ENCODE measurements at regions not wholly inside any gene's neighbourhood (a gene's known extent, or its start where the extent isn't known, plus 50 kb on each side); places are given as distances from the start of the nearest gene placed in this dataset.
"Not testable (repeated sequence)": the region's sequence is repeated elsewhere in the genome, so short reads cannot be mapped to it uniquely, and the experiment has no call there.

- DNase-seq, result no peak
Observed at GRCh38 chr4:13989501-13989900, 362.0 kb upstream of the BOD1L1 start.

GRCh38 chr4:13990596-13991589 is 363.4 kb upstream of the BOD1L1 start:
- DNase-seq, result no peak

DNA sequence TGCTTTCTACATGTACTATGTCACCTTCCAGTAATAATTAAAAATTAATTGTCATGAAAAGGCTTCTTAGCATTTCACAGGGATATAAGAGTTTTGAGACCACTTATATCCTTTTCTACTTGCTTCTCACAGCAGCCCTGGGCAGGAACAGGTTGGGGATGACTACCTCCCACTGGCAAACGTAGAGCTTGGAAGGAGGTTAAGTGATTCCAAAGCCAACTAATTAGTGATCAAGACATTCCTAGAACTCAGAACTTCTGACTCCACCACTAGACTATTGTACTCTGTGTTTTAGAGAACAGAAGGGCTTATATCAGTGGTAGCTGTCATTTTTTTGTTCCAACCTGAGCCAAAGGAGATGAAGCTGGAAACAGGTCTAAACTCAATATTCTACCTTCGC is 364.5 kb upstream of the BOD1L1 start:
- no peak for DNase-seq

GRCh38 chr4:13992975-13993520 is 365.5 kb upstream of the BOD1L1 start:
- DNase-seq, result no peak

DNA sequence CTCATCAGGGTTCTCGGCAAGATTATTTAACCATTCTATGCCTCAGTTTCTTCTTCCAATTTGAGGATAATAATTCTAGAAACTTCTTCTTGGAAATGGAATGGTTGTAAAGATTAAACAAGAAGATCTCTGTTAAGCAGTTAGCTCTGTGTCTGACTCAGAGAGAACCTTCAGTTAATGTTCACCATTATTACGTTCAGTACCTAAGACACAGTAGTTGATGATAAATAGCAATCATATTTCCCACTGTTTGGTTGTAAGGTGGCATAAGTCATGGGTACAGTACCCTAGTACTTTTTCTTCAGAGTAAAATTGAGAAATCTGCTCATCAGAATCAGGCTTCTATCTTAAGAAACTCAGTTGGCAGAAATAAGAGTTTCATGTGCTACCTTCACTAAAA is 366.5 kb upstream of the BOD1L1 start:
- no peak for DNase-seq

DNA sequence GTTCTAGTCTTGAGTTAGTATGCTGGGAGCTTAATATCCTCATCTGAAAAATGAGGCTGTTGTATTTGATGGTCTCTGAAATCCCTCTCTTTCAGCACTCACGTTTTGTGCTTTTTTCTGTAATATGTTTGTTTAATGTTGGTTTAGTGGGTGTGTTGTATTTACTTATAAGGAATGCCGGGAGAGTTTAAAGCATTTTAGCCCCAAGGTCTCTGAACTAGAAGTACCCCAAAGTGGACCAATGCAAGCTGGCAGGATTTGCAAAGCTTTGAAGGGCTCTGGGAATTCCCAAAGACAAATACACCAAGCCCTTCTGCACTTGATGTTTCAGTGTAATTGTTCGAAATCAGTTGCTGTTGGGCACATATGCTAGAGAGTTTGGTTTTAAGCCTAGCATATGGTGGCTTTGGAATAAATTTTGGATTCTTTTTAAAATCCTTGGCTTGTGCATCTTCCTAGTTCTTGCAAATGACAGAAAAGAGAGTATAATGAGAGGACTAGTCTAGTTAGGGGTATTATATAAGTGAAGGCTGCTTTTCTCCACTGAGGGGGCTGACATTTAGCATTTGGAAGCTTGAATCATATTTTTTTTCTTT is 371.4 kb upstream of the BOD1L1 start:
- DNase-seq, result no peak

DNA sequence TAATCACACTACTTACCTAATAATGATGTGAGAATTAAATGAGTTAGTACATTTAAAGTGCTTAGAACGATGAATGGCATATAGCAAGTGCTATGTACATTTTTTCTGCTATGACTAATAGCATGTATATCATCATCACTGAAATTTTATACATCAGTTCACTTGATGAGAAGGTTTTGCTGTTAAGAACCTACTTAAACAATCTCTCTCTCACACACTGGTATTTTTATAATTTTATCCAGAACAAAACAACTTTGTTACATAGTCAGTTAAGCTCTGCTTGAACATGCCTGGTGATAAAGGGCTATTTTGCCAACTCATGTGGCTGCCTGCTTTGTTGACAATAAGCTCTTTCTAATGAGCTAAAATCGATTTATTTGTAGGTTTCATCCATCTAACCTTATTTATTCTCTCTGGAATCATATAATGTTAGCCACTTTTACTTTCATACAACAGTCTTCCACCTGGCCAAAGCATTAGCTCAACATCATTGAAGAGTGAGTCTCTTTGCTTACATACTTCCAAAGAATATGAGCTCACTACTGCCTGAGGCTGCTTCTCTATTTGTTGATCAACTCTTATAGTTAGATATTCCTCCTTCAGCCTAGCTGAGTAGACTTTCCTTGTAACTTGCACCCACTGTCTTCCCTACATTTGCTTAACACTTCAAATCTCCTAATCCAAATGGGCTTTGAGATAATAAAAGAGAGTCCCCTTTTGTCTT is 372.7 kb upstream of the BOD1L1 start:
- no peak for DNase-seq

GRCh38 chr4:14002331-14002730 is 374.8 kb upstream of the BOD1L1 start:
- DNase-seq, result not testable (repeated sequence)

DNA sequence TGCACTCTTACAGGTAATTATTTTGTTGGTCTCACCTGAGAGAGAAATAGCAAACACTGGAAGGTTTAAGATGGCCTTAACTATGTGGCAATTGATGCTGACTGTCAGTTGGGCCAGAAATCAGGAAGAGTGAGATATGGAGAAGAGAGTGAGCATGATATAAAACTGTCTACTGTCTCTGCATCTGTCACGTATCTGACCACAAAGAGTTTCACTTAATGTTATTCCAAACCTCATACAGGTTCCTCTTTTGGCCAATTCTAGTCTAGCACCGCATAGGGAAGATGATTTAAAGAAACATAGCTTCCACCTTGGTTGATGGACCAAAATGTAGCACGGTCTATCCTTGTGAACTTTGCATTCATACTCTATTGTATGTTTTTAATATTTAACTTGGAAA is 381.0 kb upstream of the BOD1L1 start:
- DNase-seq, result no peak

DNA sequence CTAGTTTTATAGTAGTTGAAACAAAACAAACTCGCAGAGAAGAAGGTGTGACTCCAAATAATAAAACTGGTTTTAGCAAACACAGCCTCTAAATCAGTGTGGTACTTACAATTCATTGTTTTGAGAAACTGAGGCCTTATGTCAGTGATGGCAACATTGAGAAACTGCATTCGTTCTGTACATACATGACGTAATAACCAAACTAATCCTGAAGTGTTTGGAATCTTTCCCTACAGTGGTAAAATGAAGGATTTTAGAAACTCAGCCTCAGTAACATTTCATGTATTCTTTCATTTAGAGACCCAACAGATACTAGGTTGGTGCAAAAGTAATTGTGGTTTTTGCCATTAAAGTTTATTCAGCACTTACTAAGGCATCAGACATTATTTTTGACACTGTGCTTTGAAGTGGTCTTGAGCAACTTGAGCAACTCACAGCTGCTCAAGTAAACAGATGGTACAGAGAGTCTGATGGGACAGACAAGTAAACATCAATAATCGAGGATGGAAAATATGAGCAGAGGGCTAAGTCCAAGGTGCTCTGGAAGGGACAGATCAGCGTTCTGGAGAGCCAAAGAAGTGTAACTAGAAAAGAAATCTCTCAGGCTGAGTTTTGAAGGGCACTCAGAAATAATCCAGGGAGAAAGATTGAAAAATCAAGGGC is 390.8 kb upstream of the BOD1L1 start:
- no peak for DNase-seq

DNA sequence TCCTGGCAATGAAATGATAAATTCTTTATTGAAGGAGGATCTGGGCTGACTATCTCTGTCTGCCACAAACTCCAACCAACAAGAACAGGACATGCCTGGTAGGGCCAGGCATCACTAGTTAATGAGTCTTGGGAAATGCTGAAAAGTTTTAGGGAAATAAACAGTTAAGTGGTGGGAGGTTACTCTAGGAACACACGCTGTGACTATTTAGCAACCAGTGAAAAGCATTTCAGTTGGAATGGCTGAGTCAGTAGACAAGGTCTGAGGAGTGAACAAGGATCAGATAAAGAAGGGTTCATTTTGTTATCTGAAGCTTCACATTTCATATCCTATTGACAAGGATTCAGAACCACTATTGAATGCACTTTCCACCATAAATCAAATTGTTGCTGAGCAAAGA is 394.9 kb upstream of the BOD1L1 start:
- DNase-seq, result no peak

- DNase-seq, result no peak
Observed at GRCh38 chr4:14023036-14023435, 395.5 kb upstream of the BOD1L1 start.

DNA sequence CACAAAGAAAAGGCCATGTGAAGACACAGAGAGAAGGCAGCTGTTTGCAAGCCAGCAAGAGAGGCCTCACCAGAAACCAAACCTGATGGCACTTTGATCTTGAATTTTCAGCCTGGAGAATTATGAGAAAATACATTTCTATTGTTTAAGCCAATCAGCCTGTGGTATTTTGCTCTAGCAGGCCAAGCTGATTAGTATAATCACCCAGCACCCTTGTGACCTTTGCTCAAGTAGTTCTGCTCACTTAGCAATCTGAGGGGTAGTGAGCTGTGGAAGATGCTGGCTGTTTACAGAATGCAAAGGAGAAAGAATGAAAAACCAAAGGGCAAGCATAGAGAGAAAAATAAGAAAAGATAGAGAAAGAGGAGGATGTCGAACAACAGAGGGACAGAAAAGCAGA is 396.4 kb upstream of the BOD1L1 start:
- DNase-seq, result no peak

DNA sequence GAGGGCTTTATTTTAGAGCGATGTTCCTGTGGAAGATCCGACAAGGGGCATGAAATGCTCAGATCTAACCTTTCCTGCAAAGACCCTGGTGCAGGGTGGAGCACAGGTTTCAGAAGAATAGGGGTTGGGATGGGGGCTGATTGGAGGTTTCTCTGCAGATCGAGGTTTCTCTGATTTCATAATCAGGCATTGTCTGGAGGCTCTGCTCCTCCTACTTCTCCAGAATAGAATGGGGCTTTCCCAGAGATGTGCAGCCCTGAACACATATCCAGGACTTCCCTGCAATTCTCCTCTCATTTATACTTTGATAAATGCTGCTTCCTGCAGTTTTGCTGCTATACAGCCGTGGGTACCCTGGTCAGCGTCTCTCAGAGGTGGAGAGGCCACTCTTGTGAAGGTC is 397.6 kb upstream of the BOD1L1 start:
- DNase-seq, result no peak

GRCh38 chr4:14025891-14026290 is 398.4 kb upstream of the BOD1L1 start:
- DNase-seq, result no peak

DNA sequence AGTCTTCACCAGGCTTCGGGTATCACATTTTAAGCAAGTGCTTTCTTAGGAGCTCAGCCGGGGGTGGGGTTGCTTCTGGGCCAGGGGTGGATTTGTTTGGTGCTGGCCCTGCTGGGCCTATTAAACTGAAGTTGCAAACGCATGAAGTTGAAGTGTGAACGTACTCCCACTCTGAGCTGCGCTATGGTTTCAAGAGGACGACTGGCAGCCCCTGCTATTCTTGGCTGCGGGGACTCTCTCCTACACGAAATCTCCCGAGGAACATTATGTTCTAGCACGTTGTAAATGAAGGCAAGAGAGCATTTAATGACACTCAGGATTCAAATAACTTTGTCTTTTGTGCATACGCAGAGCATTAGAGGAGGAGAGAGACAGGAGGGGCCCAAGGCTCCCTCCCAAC is 401.3 kb upstream of the BOD1L1 start:
- no peak for DNase-seq

GRCh38 chr4:14035076-14035475 is 407.6 kb upstream of the BOD1L1 start:
- no peak for DNase-seq

- no peak for DNase-seq
Observed at GRCh38 chr4:14043203-14043602, 415.7 kb upstream of the BOD1L1 start.

- DNase-seq, result no peak
Observed at GRCh38 chr4:14046642-14047041, 419.1 kb upstream of the BOD1L1 start.

GRCh38 chr4:14047840-14048239 is 420.3 kb upstream of the BOD1L1 start:
- no peak for DNase-seq

DNA sequence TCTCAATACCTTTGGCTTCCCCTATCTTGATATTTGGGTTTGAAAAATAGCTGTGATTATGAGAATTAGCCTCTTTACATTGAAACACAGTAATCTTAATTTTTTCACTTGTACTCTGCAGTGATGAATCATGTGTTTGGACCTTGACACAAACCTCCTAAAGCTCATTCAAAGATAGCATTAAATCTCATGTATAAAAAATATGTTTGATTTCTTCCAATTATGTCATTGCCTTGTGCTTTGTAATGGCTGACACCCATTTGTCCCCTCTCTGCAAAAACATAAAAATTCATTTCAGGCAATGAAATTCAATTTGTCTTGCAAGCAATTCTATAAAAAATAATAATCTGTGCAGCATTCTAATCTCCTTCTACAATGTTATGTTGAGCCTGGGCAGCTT is 422.4 kb upstream of the BOD1L1 start:
- DNase-seq, result no peak

DNA sequence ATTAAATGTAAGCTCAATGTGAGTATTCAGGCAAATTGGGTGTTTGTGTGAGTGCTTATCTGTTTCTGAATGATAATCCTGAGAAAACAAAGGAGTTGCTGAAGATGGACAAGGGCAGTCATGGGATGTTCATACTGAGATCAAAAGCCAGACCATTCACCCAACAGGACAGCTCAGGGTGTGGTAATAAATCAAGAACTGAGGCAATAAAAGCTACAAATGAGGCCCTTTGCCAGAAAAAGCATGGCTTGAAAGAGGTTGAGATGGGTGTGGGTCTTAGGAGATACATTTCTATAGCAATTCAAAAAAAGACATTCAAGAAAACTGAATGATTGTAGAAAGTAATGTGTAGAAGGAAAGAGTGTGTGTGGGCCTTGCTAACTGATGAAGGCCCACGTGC is 425.8 kb upstream of the BOD1L1 start:
- no peak for DNase-seq

GRCh38 chr4:14054391-14054790 is 426.9 kb upstream of the BOD1L1 start:
- no peak for DNase-seq

Measured in SIG-M5 (cell line).